ENCODE measurements at regions not wholly inside any gene's neighbourhood (a gene's known extent, or its start where the extent isn't known, plus 50 kb on each side); places are given as distances from the start of the nearest gene placed in this dataset.

DNA sequence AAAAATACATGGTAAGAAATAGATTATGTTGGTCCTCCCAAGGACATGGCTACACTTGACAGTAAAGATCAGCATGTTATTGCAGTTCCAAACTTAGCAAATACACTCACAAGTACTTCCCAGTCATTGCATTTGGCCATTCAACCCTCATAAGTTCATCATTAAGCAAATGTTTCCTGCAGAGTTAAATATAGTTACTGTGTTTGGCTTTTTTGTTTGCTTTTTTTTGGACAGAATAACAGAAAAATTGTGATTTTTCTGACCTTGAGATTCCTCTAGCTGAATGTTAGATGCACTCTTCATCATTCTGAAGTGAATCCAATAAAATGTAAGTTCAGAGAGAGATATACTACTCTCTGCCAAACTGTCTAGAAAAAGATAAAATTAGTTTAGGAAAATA is 295.3 kb downstream of the GPD2 start:
- TF ChIP-seq CREB1 (IDR thresholded peaks at IDR 0.05; ENCODE audit: low read depth) (no peak), POLR2A (IDR thresholded peaks at IDR 0.05; ENCODE audit: low read depth, low read length) (no peak), KDM1A (IDR thresholded peaks at IDR 0.05; ENCODE audit: borderline replicate concordance) (no peak), CTCF (IDR thresholded peaks at IDR 0.05 in 2 of 3, conservative IDR thresholded peaks at IDR 0.05 in 1 of 3; ENCODE audit: control insufficient read depth in 2 of 3, extremely low read depth in 1 of 3, insufficient read depth in 1 of 3, low read depth in 3 of 3, low read length in 3 of 3) (no peak), RAD21 (IDR thresholded peaks at IDR 0.05; ENCODE audit: insufficient read depth, low read depth, low read length) (no peak), EP300 (IDR thresholded peaks at IDR 0.05; ENCODE audit: borderline replicate concordance in 1 of 2, control insufficient read depth in 1 of 2, low read depth in 2 of 2, low read length in 2 of 2) (no peak), ESRRA (IDR thresholded peaks at IDR 0.05; ENCODE audit: low read length) (no peak), BHLHE40 (IDR thresholded peaks at IDR 0.05; ENCODE audit: borderline replicate concordance in 1 of 2, low read depth in 2 of 2, low read length in 1 of 2) (no peak), HDAC6 (IDR thresholded peaks at IDR 0.05; ENCODE audit: unreplicated experiment) (no peak), IKZF1 (conservative IDR thresholded peaks at IDR 0.05) (no peak), USF1 (IDR thresholded peaks at IDR 0.05; ENCODE audit: borderline replicate concordance, extremely low read length, insufficient read depth, low read depth, low read length) (no peak), HDAC2 (IDR thresholded peaks at IDR 0.05) (no peak), CHD2 (IDR thresholded peaks at IDR 0.05; ENCODE audit: borderline replicate concordance, low read depth, low read length) (no peak), LARP7 (IDR thresholded peaks at IDR 0.05) (no peak)
